ENCODE measurements at regions not wholly inside any gene's neighbourhood (a gene's known extent, or its start where the extent isn't known, plus 50 kb on each side); places are given as distances from the start of the nearest gene placed in this dataset.
"Not testable (repeated sequence)": the region's sequence is repeated elsewhere in the genome, so short reads cannot be mapped to it uniquely, and the experiment has no call there.

GRCh38 chr4:100900945-100901344 lies 383.1 kb upstream of the EMCN start:
- not testable (repeated sequence) for DNase-seq

- no peak for DNase-seq
These were observed 382.3 kb upstream of the EMCN start for GRCh38 chr4:100900134-100900533.

GRCh38 chr4:100898844-100899243 lies 381.0 kb upstream of the EMCN start:
- peak; percentile 70 for DNase-seq

- DNase-seq: no peak
These were observed 377.9 kb upstream of the EMCN start for GRCh38 chr4:100895556-100896197.

- DNase-seq: no peak
These were observed 376.6 kb upstream of the EMCN start for GRCh38 chr4:100894339-100894870.

DNA sequence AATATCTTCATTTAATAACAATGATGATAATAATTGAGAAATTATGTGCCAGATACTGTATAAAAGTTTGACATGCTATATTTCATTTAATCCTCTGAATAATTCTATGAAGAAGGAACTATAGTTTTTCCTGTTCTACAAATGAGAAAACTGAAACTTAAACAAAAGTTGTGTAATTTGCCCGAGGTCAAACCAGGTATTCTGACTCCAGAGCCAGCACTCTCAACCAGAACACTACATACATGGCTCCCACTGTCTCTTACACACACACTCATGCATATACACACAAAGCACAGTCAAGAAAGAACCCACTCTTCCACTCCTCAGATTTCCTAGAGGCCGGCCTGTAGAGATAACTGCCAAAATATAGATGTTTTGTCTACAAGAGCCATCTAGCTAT lies 374.0 kb upstream of the EMCN start:
- DNase-seq: no peak

GRCh38 chr4:100889898-100890297 lies 372.1 kb upstream of the EMCN start:
- DNase-seq: no peak

DNA sequence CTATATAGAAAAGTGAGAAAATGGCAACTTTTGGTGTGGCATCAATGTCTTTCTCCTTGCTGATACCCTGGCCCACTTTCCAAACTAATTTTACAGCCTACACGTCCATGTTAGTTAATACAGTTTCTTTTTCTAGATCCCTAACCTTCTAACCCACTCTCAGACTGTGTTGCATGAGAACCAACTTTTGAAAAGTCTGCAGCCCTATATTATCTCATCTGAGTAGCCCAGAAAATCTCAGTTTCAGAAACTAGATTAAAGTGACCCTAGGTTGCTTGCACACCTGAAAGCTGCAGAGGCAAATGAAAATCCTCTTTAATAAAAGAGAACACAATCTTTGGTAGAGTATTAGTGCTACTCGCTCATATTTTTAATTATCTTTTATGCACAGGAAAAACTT lies 371.6 kb upstream of the EMCN start:
- no peak for DNase-seq

GRCh38 chr4:100882661-100883060 lies 364.8 kb upstream of the EMCN start:
- DNase-seq: no peak

DNA sequence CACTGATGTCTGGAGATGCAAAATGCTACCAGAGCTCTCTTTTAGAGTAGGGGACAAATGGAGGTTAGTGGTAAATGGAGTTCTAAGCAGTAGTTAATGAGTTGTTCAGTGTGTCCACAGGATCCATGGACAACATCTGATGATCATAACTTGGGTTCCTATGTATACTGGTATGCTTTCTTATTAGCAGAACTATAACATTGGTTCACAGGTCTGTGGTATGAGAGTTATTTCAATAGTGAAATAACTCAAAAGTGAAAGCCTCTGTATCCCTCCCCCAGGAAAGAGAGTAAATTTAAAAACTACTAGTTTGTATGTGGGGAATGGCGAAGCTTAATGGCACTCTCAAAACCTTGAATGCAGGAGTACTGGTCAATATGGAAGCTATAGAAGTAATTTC lies 363.5 kb upstream of the EMCN start:
- no peak for DNase-seq

- no peak for DNase-seq
These were observed 362.2 kb upstream of the EMCN start for GRCh38 chr4:100880011-100880410.

GRCh38 chr4:100879471-100879870 lies 361.6 kb upstream of the EMCN start:
- DNase-seq: no peak

GRCh38 chr4:100876546-100876945 lies 358.7 kb upstream of the EMCN start:
- no peak for DNase-seq

GRCh38 chr4:100875296-100876068 lies 357.7 kb upstream of the EMCN start:
- DNase-seq: no peak

DNA sequence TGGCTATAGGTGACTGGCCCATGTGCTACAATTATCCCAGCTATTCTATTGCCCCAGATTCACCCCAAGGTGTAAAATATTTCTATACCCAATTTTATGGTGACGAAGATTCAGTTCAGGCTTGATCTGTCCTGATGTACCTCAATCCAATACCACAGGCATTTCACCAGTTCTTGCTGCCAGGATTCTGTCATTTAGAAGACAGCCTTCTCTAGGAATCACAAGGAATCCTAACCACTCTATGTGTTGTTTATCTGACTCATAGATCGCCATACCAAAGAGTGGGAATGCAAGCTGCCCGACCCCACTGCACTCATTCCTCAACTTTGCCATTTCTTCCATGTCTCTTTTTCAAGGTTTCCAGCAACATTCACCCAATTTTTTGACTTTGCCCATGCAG lies 355.0 kb upstream of the EMCN start:
- DNase-seq: no peak

GRCh38 chr4:100870940-100871772 lies 353.3 kb upstream of the EMCN start:
- DNase-seq: no peak

DNA sequence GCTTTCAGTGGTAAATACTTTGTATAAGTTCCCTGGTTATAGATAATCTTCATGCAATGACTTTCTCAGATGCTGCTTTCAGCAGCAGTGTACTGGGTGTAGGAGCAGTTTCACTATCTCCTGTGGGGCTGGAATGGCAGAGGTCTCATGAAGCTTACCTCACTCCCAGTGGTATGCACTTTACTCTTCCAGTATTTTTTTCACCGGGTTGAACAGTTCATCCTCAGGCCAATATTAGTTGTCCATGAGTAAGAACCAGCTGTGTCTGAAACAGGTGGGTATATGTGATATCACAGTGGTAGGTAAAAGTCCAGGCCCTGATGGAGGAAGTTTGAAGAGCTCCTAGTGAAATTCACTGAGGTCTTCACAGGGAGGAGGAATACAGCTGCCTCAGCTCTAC lies 351.5 kb upstream of the EMCN start:
- DNase-seq: no peak

GRCh38 chr4:100868281-100868680 lies 350.5 kb upstream of the EMCN start:
- DNase-seq: peak; percentile 68

GRCh38 chr4:100852326-100852725 lies 334.5 kb upstream of the EMCN start:
- DNase-seq: no peak

- no peak for DNase-seq
These were observed 331.5 kb upstream of the EMCN start for GRCh38 chr4:100849319-100849718.

DNA sequence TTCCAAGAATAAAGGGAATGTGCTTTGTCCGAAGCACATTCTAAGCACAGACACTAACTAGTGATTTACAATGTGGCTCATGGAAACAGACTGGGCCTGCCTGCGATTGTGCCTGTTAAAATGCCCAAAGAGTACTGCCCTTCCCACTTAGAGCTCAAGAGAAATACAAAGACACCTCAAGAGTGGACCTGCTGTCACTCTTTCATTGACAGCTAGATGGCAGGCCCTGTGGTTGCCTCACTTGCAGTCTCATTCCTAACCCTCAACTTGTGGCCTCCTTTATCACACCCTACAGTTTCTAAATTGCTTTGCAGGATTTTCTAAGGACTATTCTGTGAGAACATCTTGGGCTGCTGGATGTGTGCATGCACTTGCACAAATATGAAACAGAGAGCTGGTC lies 331.0 kb upstream of the EMCN start:
- DNase-seq: no peak

GRCh38 chr4:100843910-100844309 lies 326.1 kb upstream of the EMCN start:
- no peak for DNase-seq

GRCh38 chr4:100842856-100843255 lies 325.0 kb upstream of the EMCN start:
- no peak for DNase-seq

DNA sequence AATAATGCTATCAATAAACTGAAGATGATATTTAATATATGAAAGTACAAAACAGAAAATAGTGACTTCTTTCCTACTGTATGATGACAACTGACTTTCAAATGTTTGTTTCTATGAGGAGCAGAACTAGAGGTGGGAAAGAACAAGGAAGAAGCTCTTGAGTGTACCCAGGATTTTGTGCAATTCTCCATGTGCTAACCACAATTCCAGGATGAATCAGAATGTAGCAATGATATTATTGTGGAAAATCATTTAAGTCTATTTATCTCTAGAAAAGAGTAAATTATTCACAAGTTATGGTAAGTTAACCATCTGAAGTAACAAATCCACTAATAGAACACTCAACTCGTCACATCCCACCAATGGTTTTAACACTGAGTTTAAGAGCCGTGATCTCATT lies 324.1 kb upstream of the EMCN start:
- DNase-seq: no peak
